Kidney epithelial cell (primary cell): ENCODE measurements at regions not wholly inside any gene's neighbourhood (a gene's known extent, or its start where the extent isn't known, plus 50 kb on each side); places are given as distances from the start of the nearest gene placed in this dataset.

Experiments
- DNase-seq: peaks from one replicate; pipeline ENCODE4 v3.0.0-alpha.2; 2010; ENCODE audit warnings: low read depth
- H3K27me3 ChIP-seq: 2 replicates; pipeline ENCODE4 v1.6.0; 2011; ENCODE audit warnings: low read length; ENCODE audit not compliant: control insufficient read depth, insufficient read depth
- H3K36me3 ChIP-seq: 2 replicates; pipeline ENCODE4 v1.5.1; 2011; ENCODE audit warnings: low read length; ENCODE audit not compliant: control insufficient read depth, insufficient read depth
- H3K4me3 ChIP-seq: 2 replicates; pipeline ENCODE4 v1.5.1; 2011; ENCODE audit warnings: low read depth, mild to moderate bottlenecking, control low read depth, low read length
- TF ChIP-seq, protein P1 (sequence below): IDR thresholded peaks from 2 replicates; pipeline ENCODE4 v1.5.1; 2011; ENCODE audit warnings: mild to moderate bottlenecking, moderate library complexity, low read length, control low read depth, inconsistent platforms; ENCODE audit not compliant: insufficient read depth, poor library complexity, severe bottlenecking

- TF ChIP-seq, protein P1, sequence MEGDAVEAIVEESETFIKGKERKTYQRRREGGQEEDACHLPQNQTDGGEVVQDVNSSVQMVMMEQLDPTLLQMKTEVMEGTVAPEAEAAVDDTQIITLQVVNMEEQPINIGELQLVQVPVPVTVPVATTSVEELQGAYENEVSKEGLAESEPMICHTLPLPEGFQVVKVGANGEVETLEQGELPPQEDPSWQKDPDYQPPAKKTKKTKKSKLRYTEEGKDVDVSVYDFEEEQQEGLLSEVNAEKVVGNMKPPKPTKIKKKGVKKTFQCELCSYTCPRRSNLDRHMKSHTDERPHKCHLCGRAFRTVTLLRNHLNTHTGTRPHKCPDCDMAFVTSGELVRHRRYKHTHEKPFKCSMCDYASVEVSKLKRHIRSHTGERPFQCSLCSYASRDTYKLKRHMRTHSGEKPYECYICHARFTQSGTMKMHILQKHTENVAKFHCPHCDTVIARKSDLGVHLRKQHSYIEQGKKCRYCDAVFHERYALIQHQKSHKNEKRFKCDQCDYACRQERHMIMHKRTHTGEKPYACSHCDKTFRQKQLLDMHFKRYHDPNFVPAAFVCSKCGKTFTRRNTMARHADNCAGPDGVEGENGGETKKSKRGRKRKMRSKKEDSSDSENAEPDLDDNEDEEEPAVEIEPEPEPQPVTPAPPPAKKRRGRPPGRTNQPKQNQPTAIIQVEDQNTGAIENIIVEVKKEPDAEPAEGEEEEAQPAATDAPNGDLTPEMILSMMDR: no peak
- no peaks in the 10 kb centered on the region for H3K36me3 ChIP-seq
- DNase-seq: no peak
- H3K4me3 ChIP-seq: no peak overlapping the region
- H3K27me3 ChIP-seq: no peaks in the 10 kb centered on the region
Measured at GRCh38 chr22:48751539-48752437, 1075.9 kb downstream of the BRD1 start.

GRCh38 chr22:48750826-48751440 is 1076.7 kb downstream of the BRD1 start:
- Histone ChIP-seq H3K27me3 (no peaks in the 10 kb centered on the region), H3K36me3 (no peaks in the 10 kb centered on the region), H3K4me3 (no peak overlapping the region)
- DNase-seq: no peak
- TF ChIP-seq, protein P1: no peak

DNA sequence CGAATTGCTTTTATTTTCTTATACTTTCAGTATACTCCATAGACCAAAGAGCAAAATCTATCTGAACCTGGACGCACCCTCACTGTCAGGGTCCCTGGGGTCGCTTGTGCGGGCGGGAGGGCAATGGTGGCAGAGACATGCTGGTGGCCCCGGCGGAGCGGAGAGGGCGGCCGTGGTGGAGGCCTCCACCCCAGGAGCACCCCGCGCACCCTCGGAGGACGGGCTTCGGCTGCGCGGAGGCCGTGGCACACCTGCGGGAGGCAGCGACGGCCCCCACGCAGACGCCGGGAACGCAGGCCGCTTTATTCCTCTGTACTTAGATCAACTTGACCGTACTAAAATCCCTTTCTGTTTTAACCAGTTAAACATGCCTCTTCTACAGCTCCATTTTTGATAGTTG is 1077.4 kb downstream of the BRD1 start:
- TF ChIP-seq, protein P1: no peak

GRCh38 chr22:48749555-48750227 is 1078.0 kb downstream of the BRD1 start:
- TF ChIP-seq, protein P1: no peak
- Histone ChIP-seq H3K27me3 (no peaks in the 10 kb centered on the region), H3K4me3 (no peak overlapping the region), H3K36me3 (no peaks in the 10 kb centered on the region)
- no peak for DNase-seq

More for the DNA sequence above, 1077.4 kb downstream of the BRD1 start:
- no peak for DNase-seq
- no peaks in the 10 kb centered on the region for H3K27me3 ChIP-seq
- no peaks in the 10 kb centered on the region for H3K36me3 ChIP-seq
- no peak overlapping the region for H3K4me3 ChIP-seq

- Histone ChIP-seq H3K4me3 (no peak overlapping the region), H3K36me3 (no peaks in the 10 kb centered on the region), H3K27me3 (no peaks in the 10 kb centered on the region)
- TF ChIP-seq, protein P1: no peak
- no peak for DNase-seq
Measured at GRCh38 chr22:48748860-48749554, 1078.7 kb downstream of the BRD1 start.
